K562 (cell line): ENCODE measurements at regions not wholly inside any gene's neighbourhood (a gene's known extent, or its start where the extent isn't known, plus 50 kb on each side); places are given as distances from the start of the nearest gene placed in this dataset.

Experiments used
- ATAC-seq: fragments of 200-7000 bp; cut with Tn5 transposase; 3 replicates; pipeline ENCODE4 v1.9.1; 2020; ENCODE audit warnings: moderate library complexity
- BruUV-seq: library from RNA; stranded (reverse); fragments of 400-500 nt; replicated peaks from 2 replicates; lab custom pipeline; 2021; lab: Mats Ljungman, UMichigan
- CTCF ChIA-PET: fragments of 300-600 bp; formaldehyde crosslinking; extraction: SDS; loops from one replicate; lab custom pipeline; 2021; ENCODE audit warnings: low intra/inter-chr PET ratio; lab: Yijun Ruan, JAX
- POLR2A ChIA-PET: fragments of 300-600, 350-650 bp; sonication (Branson Sonifier 250); formaldehyde crosslinking; extraction: SDS; loops from one replicate; lab custom pipeline; 2021; ENCODE audit warnings: antibody characterized with exemption, inconsistent platforms; lab: Yijun Ruan, JAX
- DNase-seq, 4 experiments: peaks; one replicate each; pipeline versions ENCODE4 v3.0.0 to v3.0.0-alpha.2; 2011 to 2018; ENCODE audit warnings: low spot score in 3 of 4, mixed read lengths in 3 of 4; ENCODE audit errors: extremely low read depth in 1 of 4
- FAIRE-seq: peaks from 2 replicates; lab custom pipeline; 2011; peaks lifted over from hg19 to GRCh38; lab: Jason Lieb, UNC
- H2AFZ ChIP-seq: 2 replicates; pipeline ENCODE4 v1.6.0; 2011; ENCODE audit warnings: low read depth, low read length, control low read depth, inconsistent platforms
- H3K27ac ChIP-seq: fragments of 200-600 bp; 3 replicates; pipeline ENCODE4 v1.8.0; 2011; ENCODE audit warnings: low read depth, mild to moderate bottlenecking, control low read depth, inconsistent platforms, low read length, moderate library complexity, mixed read lengths; ENCODE audit errors: extremely low read depth
- H3K27me3 ChIP-seq, 2 experiments: fragments of 300-600 bp in 1 of 2; 2 replicates in 1 of 2; 3 replicates in 1 of 2; pipeline versions ENCODE4 v1.6.0 to v1.8.0; 2011; ENCODE audit warnings: inconsistent platforms in 2 of 2, low read length in 2 of 2, mild to moderate bottlenecking in 1 of 2, mixed read lengths in 1 of 2, moderate library complexity in 1 of 2; ENCODE audit not compliant: control insufficient read depth in 2 of 2, insufficient read depth in 2 of 2
- H3K36me3 ChIP-seq: fragments of 300-600 bp; 3 replicates; pipeline ENCODE4 v1.8.0; 2011; ENCODE audit warnings: mild to moderate bottlenecking, low read length, inconsistent platforms; ENCODE audit not compliant: control insufficient read depth, insufficient read depth
- H3K4me1 ChIP-seq, 2 experiments: fragments of 200-600 bp in 1 of 2; replicated peaks in 1 of 2; 2 replicates in 1 of 2; 3 replicates in 1 of 2; pipeline versions ENCODE4 v1.5.1 to v1.8.0; 2011; ENCODE audit warnings: inconsistent platforms in 2 of 2, low read length in 2 of 2, mild to moderate bottlenecking in 1 of 2, mixed read lengths in 1 of 2, moderate library complexity in 1 of 2; ENCODE audit not compliant: control insufficient read depth in 2 of 2, insufficient read depth in 2 of 2
- H3K4me2 ChIP-seq: 2 replicates; pipeline ENCODE4 v1.6.1; 2011; ENCODE audit warnings: low read length, control low read depth, inconsistent platforms, mixed read lengths; ENCODE audit not compliant: insufficient read depth
- H3K4me3 ChIP-seq: fragments of 200-600 bp; sonication (generic), shearing (Covaris generic); 2 replicates; pipeline ENCODE4 v1.5.1; 2016; ENCODE audit warnings: control low read depth, inconsistent platforms
- H3K79me2 ChIP-seq: fragments of 200-600 bp; 3 replicates; pipeline ENCODE4 v1.8.0; 2011; ENCODE audit warnings: low read length, inconsistent platforms; ENCODE audit not compliant: control insufficient read depth, insufficient read depth
- H3K9ac ChIP-seq, 2 experiments: 2 replicates each; pipeline versions ENCODE4 v1.6.0 to v1.6.1; 2011; ENCODE audit warnings: low read depth in 2 of 2, low read length in 2 of 2, control low read depth in 1 of 2, inconsistent platforms in 1 of 2, mild to moderate bottlenecking in 1 of 2, mixed read lengths in 1 of 2; ENCODE audit not compliant: insufficient read depth in 1 of 2
- H3K9me1 ChIP-seq: one replicate; pipeline ENCODE4 v1.6.0; 2011; ENCODE audit warnings: inconsistent platforms, mild to moderate bottlenecking, low read length, moderate library complexity; ENCODE audit not compliant: control insufficient read depth, insufficient read depth
- H3K9me3 ChIP-seq: replicated peaks from 2 replicates; pipeline ENCODE4 v1.5.1; 2011; ENCODE audit warnings: low read depth, low read length, inconsistent platforms; ENCODE audit not compliant: control insufficient read depth, insufficient read depth
- H4K20me1 ChIP-seq: replicated peaks from 2 replicates; pipeline ENCODE4 v1.6.1; 2011; ENCODE audit warnings: low read length, inconsistent platforms, mixed read lengths; ENCODE audit not compliant: control insufficient read depth, insufficient read depth
- ARID1B ChIP-seq: fragments of 450-650 bp; IDR thresholded peaks from 2 replicates; pipeline ENCODE4 v1.6.1; 2016; ENCODE audit warnings: antibody characterized with exemption, mild to moderate bottlenecking, inconsistent platforms
- BCL6 ChIP-seq: fragments of 250-450 bp; sonication (Bioruptor Pico); IDR thresholded peaks from 2 replicates; pipeline ENCODE4 v1.4.0; 2020
- BRCA1 ChIP-seq, 2 experiments: fragments of 450-650 bp in 1 of 2; sonication (generic) in 1 of 2; formaldehyde crosslinking in 1 of 2; IDR thresholded peaks; 2 replicates each; pipeline versions ENCODE4 v1.5.0 to v1.6.1; 2017 to 2020; ENCODE audit warnings: mild to moderate bottlenecking in 1 of 2, missing genetic modification reagents in 1 of 2
- C11orf30 ChIP-seq: fragments of 450-650 bp; IDR thresholded peaks from 2 replicates; pipeline ENCODE4 v1.6.1; 2016; ENCODE audit warnings: low read depth, mild to moderate bottlenecking
- CBFA2T2 ChIP-seq: fragments of 450-650 bp; conservative IDR thresholded peaks from 2 replicates; pipeline ENCODE4 v1.6.1; 2017; ENCODE audit warnings: mild to moderate bottlenecking
- EP300 ChIP-seq: IDR thresholded peaks from 2 replicates; pipeline ENCODE4 v1.6.1; 2012; ENCODE audit warnings: low read length, improper control_type of control experiment
- HNRNPH1 ChIP-seq: fragments of 200-400 bp; formaldehyde crosslinking; optimal IDR thresholded peaks from 2 replicates; pipeline ENCODE3; 2017; ENCODE audit warnings: low read depth, mild to moderate bottlenecking, low read length, moderate library complexity
- JUND ChIP-seq, 2 experiments: IDR thresholded peaks; 2 replicates in 1 of 2; 3 replicates in 1 of 2; pipeline ENCODE4 v1.6.1; 2011; ENCODE audit warnings: borderline replicate concordance in 2 of 2, low read depth in 2 of 2, low read length in 2 of 2, improper control_type of control experiment in 1 of 2, missing biosample characterization in 1 of 2, missing genetic modification characterization in 1 of 2, missing genetic modification reagents in 1 of 2
- L3MBTL2 ChIP-seq: fragments of 450-650 bp; IDR thresholded peaks from 2 replicates; pipeline ENCODE4 v1.6.1; 2016; ENCODE audit warnings: mild to moderate bottlenecking, moderate library complexity
- MAFF ChIP-seq: IDR thresholded peaks from 2 replicates; pipeline ENCODE4 v1.6.1; 2012; ENCODE audit warnings: low read length, improper control_type of control experiment
- MAFG ChIP-seq: fragments of 450-650 bp; conservative IDR thresholded peaks from 2 replicates; pipeline ENCODE4 v1.6.1; 2016; ENCODE audit warnings: missing genetic modification characterization, missing compliant biosample characterization
- NFE2 ChIP-seq: IDR thresholded peaks from 2 replicates; pipeline ENCODE4 v1.6.1; 2014; ENCODE audit warnings: antibody characterized with exemption, low read depth
- NR2C1 ChIP-seq, 2 experiments: fragments of 450-650 bp; IDR thresholded peaks; 2 replicates each; pipeline ENCODE4 v1.6.1; 2017; ENCODE audit warnings: mild to moderate bottlenecking in 2 of 2, antibody characterized with exemption in 1 of 2, inconsistent platforms in 1 of 2, missing compliant biosample characterization in 1 of 2, missing genetic modification characterization in 1 of 2
- PHTF2 ChIP-seq: fragments of 250-450 bp; sonication (Bioruptor Pico); IDR thresholded peaks from 2 replicates; pipeline ENCODE4 v1.5.0; 2021; ENCODE audit warnings: mild to moderate bottlenecking
- POLR2A ChIP-seq: fragments of 450-650 bp; conservative IDR thresholded peaks from 2 replicates; pipeline ENCODE4 v1.6.1; 2016
- POU5F1 ChIP-seq: fragments of 150-350 bp; IDR thresholded peaks from 2 replicates; pipeline ENCODE4 v1.6.1; 2014; ENCODE audit warnings: borderline replicate concordance, low read length, low read depth, mild to moderate bottlenecking; ENCODE audit not compliant: partially characterized antibody
- RBM34 ChIP-seq: fragments of 200-400 bp; formaldehyde crosslinking; IDR thresholded peaks from 2 replicates; pipeline ENCODE4 v1.6.1; 2018; ENCODE audit warnings: low read length, borderline replicate concordance; ENCODE audit not compliant: insufficient read depth
- RFX7 ChIP-seq: fragments of 250-450 bp; sonication (Bioruptor Pico); IDR thresholded peaks from 2 replicates; pipeline ENCODE4 v1.5.1; 2021; ENCODE audit warnings: mild to moderate bottlenecking
- SNIP1 ChIP-seq: fragments of 450-650 bp; IDR thresholded peaks from 2 replicates; pipeline ENCODE4 v1.7.1; 2017; ENCODE audit warnings: low read depth, mild to moderate bottlenecking
- TAL1 ChIP-seq: fragments of 450-650 bp; IDR thresholded peaks from 2 replicates; pipeline ENCODE4 v1.6.1; 2016; ENCODE audit warnings: mild to moderate bottlenecking
- TCF3 ChIP-seq: sonication (generic); formaldehyde crosslinking; IDR thresholded peaks from 2 replicates; pipeline ENCODE4 v1.4.0; 2020; ENCODE audit warnings: mild to moderate bottlenecking, missing genetic modification reagents
- TEAD4 ChIP-seq, 2 experiments: sonication (generic) in 1 of 2; formaldehyde crosslinking in 1 of 2; IDR thresholded peaks; 2 replicates each; pipeline versions ENCODE4 v1.6.1 to v1.8.0; 2012 to 2022; ENCODE audit warnings: borderline replicate concordance in 1 of 2, inconsistent platforms in 1 of 2, low read length in 1 of 2, mild to moderate bottlenecking in 1 of 2, missing genetic modification reagents in 1 of 2
- TRIM24 ChIP-seq, 2 experiments: fragments of 450-650 bp; IDR thresholded peaks; 2 replicates each; pipeline ENCODE4 v1.6.1; 2016
- ZNF140 ChIP-seq: fragments of 250-450 bp; sonication (Bioruptor Pico); IDR thresholded peaks from 2 replicates; pipeline ENCODE4 v1.8.0; 2021; ENCODE audit warnings: moderate library complexity, mild to moderate bottlenecking, inconsistent platforms
- ZNF184 ChIP-seq: sonication (generic); formaldehyde crosslinking; IDR thresholded peaks from 2 replicates; pipeline ENCODE4 v1.5.0; 2020; ENCODE audit warnings: missing genetic modification reagents
- ZNF384 ChIP-seq: IDR thresholded peaks from 2 replicates; pipeline ENCODE4 v1.6.1; 2012; ENCODE audit warnings: low read depth, low read length, improper control_type of control experiment
- ZNF507 ChIP-seq: conservative IDR thresholded peaks from 2 replicates; pipeline ENCODE4 v1.6.1; 2017; ENCODE audit warnings: missing genetic modification characterization, missing compliant biosample characterization
- ZNF766 ChIP-seq: fragments of 200-800 bp; sonication (Bioruptor generic); conservative IDR thresholded peaks from 2 replicates; pipeline ENCODE4 v1.6.1; 2016; ENCODE audit warnings: missing genetic modification characterization, missing compliant biosample characterization
- ZNF785 ChIP-seq: fragments of 250-450 bp; sonication (Bioruptor Pico); IDR thresholded peaks from 2 replicates; pipeline ENCODE4 v1.4.0; 2020; ENCODE audit warnings: mild to moderate bottlenecking
- WGBS: fragments of 100-300 bp; shearing (Covaris generic); methylation state at CpG from one replicate; pipeline ENCODE4 v1.1.6; 2016; ENCODE audit warnings: low coverage, mixed read lengths; ENCODE audit not compliant: insufficient coverage; ENCODE audit errors: missing lambda C conversion rate; 5-methylcytosine and 5-hydroxymethylcytosine counted together
- in situ Hi-C: fragments of 300-500 bp; cut with MboI; formaldehyde crosslinking; loops from 4 replicates; pipeline ENCODE4 v1.15.0; 2018; ENCODE audit warnings: inconsistent platforms, mixed read lengths
- intact Hi-C: fragments of 100-400 bp; cut with micrococcal nuclease; formaldehyde crosslinking; loops from 2 replicates; pipeline ENCODE4 v1.14.2; 2022

DNA sequence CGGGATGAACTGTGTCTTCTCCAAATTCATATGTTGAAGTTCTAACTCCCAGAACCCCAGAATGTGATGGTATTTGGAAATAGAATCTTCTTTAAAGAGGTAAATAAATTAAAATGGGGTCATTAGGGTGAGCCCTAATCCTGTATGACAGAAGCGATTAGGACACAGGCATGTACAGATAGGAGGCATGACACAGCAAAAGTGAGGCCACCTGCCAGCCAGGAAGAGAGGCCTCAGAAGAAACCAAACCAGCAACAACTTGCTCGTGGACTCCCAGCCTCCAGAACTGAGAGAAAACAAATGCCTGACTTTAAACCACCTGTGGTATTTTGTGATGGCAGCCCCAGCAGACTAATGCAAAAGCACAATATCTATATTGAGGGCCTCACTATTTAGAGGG lies 214.3 kb downstream of the NEBL start:
- BruUV-seq = no TSS peak
- FAIRE-seq (no peak), DNase-seq (peak in 1 of 4 experiments; percentile 25), ATAC-seq (no peak)
- no peak overlapping the region for H2AFZ ChIP-seq
- no peaks in the 10 kb centered on the region for H4K20me1 ChIP-seq
- no peaks in the 10 kb centered on the region for H3K9me3 ChIP-seq
- H3K27ac ChIP-seq = no peak overlapping the region
- CTCF ChIA-PET = no interaction called here
- POLR2A ChIA-PET = no interaction called here
- no peak overlapping the region for H3K9ac ChIP-seq
- H3K79me2 ChIP-seq = no peaks in the 10 kb centered on the region
- H3K4me2 ChIP-seq = no peak overlapping the region
- no peaks in the 10 kb centered on the region for H3K36me3 ChIP-seq
- intact Hi-C loops (no loop called here), in situ Hi-C loops (no loop called here)
- no peaks in the 10 kb centered on the region for H3K9me1 ChIP-seq
- WGBS = 0% methylated on average over 3 of the region's 3 CpGs
- no peaks in the 10 kb centered on the region for H3K27me3 ChIP-seq
- H3K4me1 ChIP-seq = no peaks in the 10 kb centered on the region
- no peak overlapping the region for H3K4me3 ChIP-seq
- TF ChIP-seq POU5F1 = no peak
- no peak for TF ChIP-seq HNRNPH1
- peak in 1 of 2 experiments; percentile 31; a peak in 1 of 4 replicates for TF ChIP-seq TRIM24 (IDR thresholded peaks at IDR 0.05)
- peak; percentile 62 for TF ChIP-seq MAFG (tag)
- TF ChIP-seq EP300 = peak; percentile 43; the same call in 1 of the 2 replicates
- TF ChIP-seq RBM34 = no peak
- peak; percentile 43; the same call in 1 of the 2 replicates for TF ChIP-seq C11orf30
- 0 out of 2 replicates have a peak, but pooled peaks have one; percentile 20 for TF ChIP-seq CBFA2T2
- TF ChIP-seq NFE2 = peak; percentile 79
- TF ChIP-seq TEAD4 (IDR thresholded peaks at IDR 0.05; ENCODE audit: low read length) = peak; percentile 37; the same call in 1 of the 2 replicates
- no peak for TF ChIP-seq TEAD4 (CRISPR knock-in tag; IDR thresholded peaks at IDR 0.05; ENCODE audit: borderline replicate concordance)
- TF ChIP-seq ZNF507 (tag) = no peak
- TF ChIP-seq ZNF785 (CRISPR knock-in tag) = no peak
- TF ChIP-seq BCL6 (CRISPR knock-in tag) = no peak
- TF ChIP-seq RFX7 (CRISPR knock-in tag) = no peak
- peak; percentile 21; the same call in 1 of the 2 replicates for TF ChIP-seq TCF3 (CRISPR knock-in tag)
- TF ChIP-seq JUND (IDR thresholded peaks at IDR 0.05; ENCODE audit: borderline replicate concordance, low read depth, low read length) = no peak
- TF ChIP-seq JUND (tag; IDR thresholded peaks at IDR 0.05; ENCODE audit: borderline replicate concordance, low read depth, low read length) = no peak
- TF ChIP-seq POLR2A = no peak
- no peak for TF ChIP-seq ZNF140 (CRISPR knock-in tag)
- peak; percentile 56 for TF ChIP-seq ARID1B
- TF ChIP-seq ZNF766 (CRISPR knock-in tag) = peak; percentile 52
- no peak for TF ChIP-seq ZNF384
- TF ChIP-seq NR2C1 (IDR thresholded peaks at IDR 0.05) = no peak
- no peak for TF ChIP-seq NR2C1 (tag; IDR thresholded peaks at IDR 0.05)
- TF ChIP-seq L3MBTL2 = peak; percentile 30; the same call in 1 of the 2 replicates
- TF ChIP-seq BRCA1 (IDR thresholded peaks at IDR 0.05) = no peak
- no peak for TF ChIP-seq BRCA1 (CRISPR knock-in tag; IDR thresholded peaks at IDR 0.05)
- TF ChIP-seq SNIP1 = no peak
- no peak for TF ChIP-seq PHTF2 (CRISPR knock-in tag)
- peak; percentile 56 for TF ChIP-seq MAFF
- TF ChIP-seq ZNF184 (CRISPR knock-in tag) = no peak
- peak; percentile 50; the same call in 1 of the 2 replicates for TF ChIP-seq TAL1
